Thyroid gland (tissue), 4 donors: ENCODE measurements at regions not wholly inside any gene's neighbourhood (a gene's known extent, or its start where the extent isn't known, plus 50 kb on each side); places are given as distances from the start of the nearest gene placed in this dataset.
A peak's percentile ranks its signal among the peaks of the same experiment; 100 is the strongest.

ENCODE experiments used
- DNase-seq, 2 donors: peaks; one replicate each; pipeline ENCODE4 v3.0.0-alpha.2; 2019
- H3K27ac ChIP-seq, 3 donors: fragments of 200-600 bp; sonication (generic); 1 replicate in 2 of 3; 2 replicates in 1 of 3; pipeline ENCODE4 v1.5.1; 2016 to 2019; ENCODE audit warnings: mild to moderate bottlenecking in 1 of 3, moderate library complexity in 1 of 3
- H3K27me3 ChIP-seq: fragments of 200-600 bp; sonication (generic); one replicate; pipeline ENCODE4 v1.5.1; 2019
- H3K36me3 ChIP-seq, 2 donors: fragments of 200-600 bp; sonication (generic); one replicate each; pipeline ENCODE4 v1.5.1; 2016 to 2019
- H3K4me1 ChIP-seq, 2 donors: fragments of 200-600 bp; sonication (generic); one replicate each; pipeline ENCODE4 v1.5.1; 2017 to 2019
- H3K4me3 ChIP-seq, 3 donors: fragments of 200-600 bp; sonication (generic); replicated peaks in 1 of 3; 1 replicate in 2 of 3; 2 replicates in 1 of 3; pipeline ENCODE4 v1.5.1; 2016; ENCODE audit warnings: mild to moderate bottlenecking in 1 of 3
- H3K9me3 ChIP-seq: fragments of 200-600 bp; sonication (generic); one replicate; pipeline ENCODE4 v1.5.1; 2017
- CTCF ChIP-seq, 6 experiments: fragments of 200-600 bp in 3 of 6; fragments of 450-650 bp in 3 of 6; sonication (generic) in 3 of 6; IDR thresholded peaks; one replicate each; pipeline ENCODE4 v1.5.1; 2016 to 2019; ENCODE audit warnings: antibody characterized with exemption in 6 of 6, mild to moderate bottlenecking in 2 of 6, inconsistent platforms in 1 of 6, moderate library complexity in 1 of 6
- POLR2A ChIP-seq, 2 donors: fragments of 450-650 bp; IDR thresholded peaks; one replicate each; pipeline ENCODE4 v1.6.1; 2017; ENCODE audit warnings: antibody characterized with exemption in 2 of 2, mild to moderate bottlenecking in 2 of 2, moderate library complexity in 1 of 2
- WGBS, 2 donors: methylation state at CpG; one replicate each; pipeline ENCODE4 v1.1.5; 2017; 5-methylcytosine and 5-hydroxymethylcytosine counted together
- intact Hi-C: fragments of 100-400 bp; cut with DNase I; formaldehyde crosslinking; loops from one replicate; pipeline ENCODE4 v1.15.1; 2023

- peaks cover 0 to 5% of the 10 kb centered on the region in 2 donors for H3K4me1 ChIP-seq
- 90 to 91% methylated on average over 7 of the region's 7 CpGs for WGBS, 2 donors
- no peak for DNase-seq
- H3K36me3 ChIP-seq: no peaks in the 10 kb centered on the region
- intact Hi-C loops: no loop called here
- H3K27me3 ChIP-seq: no peaks in the 10 kb centered on the region
- TF ChIP-seq CTCF (IDR thresholded peaks at IDR 0.05) (no peak), POLR2A (IDR thresholded peaks at IDR 0.05) (no peak)
- no peak overlapping the region for H3K4me3 ChIP-seq
- H3K9me3 ChIP-seq: no peaks in the 10 kb centered on the region
- H3K27ac ChIP-seq: no peak overlapping the region
These were observed 656.7 kb downstream of the SLC16A7 start for GRCh38 chr12:60252359-60253096.

DNA sequence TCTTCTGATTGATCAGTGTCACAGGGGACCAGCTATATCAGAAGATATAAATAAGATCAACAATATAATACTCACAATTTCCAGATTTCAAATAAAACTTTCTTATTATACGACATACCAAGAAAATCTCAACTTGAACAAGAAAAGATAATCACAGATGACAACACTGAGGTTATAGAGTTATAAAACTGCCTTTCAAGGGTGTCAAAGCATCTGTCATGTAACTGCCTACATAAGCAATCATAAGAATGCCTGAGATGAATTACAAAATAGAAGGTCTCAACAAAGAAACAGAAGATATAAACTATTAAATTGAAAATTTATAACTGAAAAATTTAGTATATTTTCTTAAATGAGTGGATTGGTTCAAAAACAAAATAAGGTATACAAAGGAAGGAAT lies 659.2 kb downstream of the SLC16A7 start:
- intact Hi-C loops: no loop called here
- no peaks in the 10 kb centered on the region for H3K36me3 ChIP-seq
- H3K27ac ChIP-seq: no peak overlapping the region
- TF ChIP-seq CTCF (IDR thresholded peaks at IDR 0.05) (no peak), POLR2A (IDR thresholded peaks at IDR 0.05) (no peak)
- no peak for DNase-seq
- H3K4me3 ChIP-seq: no peak overlapping the region
- no peaks in the 10 kb centered on the region for H3K9me3 ChIP-seq
- H3K4me1 ChIP-seq: peaks cover 6 to 14% of the 10 kb centered on the region in 2 donors
- no peaks in the 10 kb centered on the region for H3K27me3 ChIP-seq
- WGBS, 2 donors: 92 to 94% methylated on average over 1 of the region's 1 CpG

GRCh38 chr12:60257063-60257462 lies 661.2 kb downstream of the SLC16A7 start:
- H3K27ac ChIP-seq: peak overlapping the region in 1 of 3 donors; percentile 8
- peaks cover 6 to 14% of the 10 kb centered on the region in 2 donors for H3K4me1 ChIP-seq
- H3K27me3 ChIP-seq: no peaks in the 10 kb centered on the region
- no peak for TF ChIP-seq POLR2A (IDR thresholded peaks at IDR 0.05)
- peak in 3 of 6 experiments; percentile 15 to 37 (median 25) for TF ChIP-seq CTCF (IDR thresholded peaks at IDR 0.05)
- no peak overlapping the region for H3K4me3 ChIP-seq
- H3K9me3 ChIP-seq: no peaks in the 10 kb centered on the region
- WGBS, 2 donors: 17 to 24% methylated on average over 1 of the region's 1 CpG
- no peaks in the 10 kb centered on the region for H3K36me3 ChIP-seq
- peak; percentile 25 to 27 for DNase-seq
- intact Hi-C loops: no loop called here

DNA sequence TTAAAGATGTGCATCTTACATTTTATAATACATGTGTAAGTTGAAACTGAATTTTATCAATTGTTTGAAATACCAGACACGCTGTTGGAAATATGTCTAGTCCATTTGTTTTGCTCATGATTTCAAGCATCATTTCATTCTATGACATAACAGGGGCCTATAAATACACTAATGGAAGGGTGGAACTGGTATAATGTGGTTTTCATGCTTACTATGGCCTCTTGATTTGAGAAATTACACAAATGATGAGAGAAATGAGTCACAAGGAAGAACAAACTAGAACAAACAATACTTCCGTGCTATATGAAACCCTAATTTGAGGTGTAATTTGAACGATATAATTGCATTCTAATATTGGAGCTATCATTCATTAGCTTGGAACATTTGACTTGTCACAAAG lies 663.4 kb downstream of the SLC16A7 start:
- no peak for DNase-seq
- WGBS, 2 donors: 66 to 67% methylated on average over 3 of the region's 3 CpGs
- peak overlapping the region in 2 of 3 donors; percentile 18 to 62 for H3K27ac ChIP-seq
- no peak overlapping the region for H3K4me3 ChIP-seq
- no peaks in the 10 kb centered on the region for H3K27me3 ChIP-seq
- TF ChIP-seq POLR2A (IDR thresholded peaks at IDR 0.05) (no peak), CTCF (IDR thresholded peaks at IDR 0.05) (no peak)
- H3K4me1 ChIP-seq: peaks cover 6 to 14% of the 10 kb centered on the region in 2 donors
- H3K9me3 ChIP-seq: no peaks in the 10 kb centered on the region
- no peaks in the 10 kb centered on the region for H3K36me3 ChIP-seq
- intact Hi-C loops: no loop called here

- no peak for DNase-seq
- Histone ChIP-seq H3K9me3 (no peaks in the 10 kb centered on the region), H3K4me3 (no peak overlapping the region), H3K27ac (no peak overlapping the region), H3K4me1 (peaks cover 6 to 9% of the 10 kb centered on the region in 2 donors), H3K27me3 (no peaks in the 10 kb centered on the region), H3K36me3 (no peaks in the 10 kb centered on the region)
- WGBS, 2 donors: 87% methylated on average over 4 of the region's 4 CpGs
- TF ChIP-seq CTCF (IDR thresholded peaks at IDR 0.05) (no peak), POLR2A (IDR thresholded peaks at IDR 0.05) (no peak)
- intact Hi-C loops: no loop called here
These were observed 666.5 kb downstream of the SLC16A7 start for GRCh38 chr12:60262378-60262777.
